ENCODE measurements at regions not wholly inside any gene's neighbourhood (a gene's known extent, or its start where the extent isn't known, plus 50 kb on each side); places are given as distances from the start of the nearest gene placed in this dataset.
"Not testable (repeated sequence)": the region's sequence is repeated elsewhere in the genome, so short reads cannot be mapped to it uniquely, and the experiment has no call there.

GRCh38 chr2:84212611-84213314, 246.3 kb downstream of the SUCLG1 start:
- DNase-seq, result no peak

DNA sequence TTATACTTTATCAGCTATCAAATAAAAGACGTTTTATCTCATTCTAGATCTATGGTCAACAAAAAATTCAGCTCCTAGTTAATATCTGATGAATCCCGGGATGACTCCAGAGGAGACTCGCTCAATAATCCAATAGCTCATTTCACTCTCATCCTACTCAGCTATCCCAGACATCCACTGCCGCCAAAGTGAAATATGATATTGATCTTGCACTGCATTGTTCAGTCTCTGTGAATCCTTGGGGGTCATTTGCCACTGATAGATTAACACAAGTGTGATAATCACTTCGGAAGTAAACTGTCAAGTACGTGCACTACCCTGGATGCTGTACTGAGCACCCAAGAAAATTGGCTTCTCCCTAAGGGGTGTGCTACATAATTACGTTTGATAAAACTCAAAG, 249.1 kb downstream of the SUCLG1 start:
- DNase-seq, result no peak

GRCh38 chr2:84204995-84205394, 254.1 kb downstream of the SUCLG1 start:
- no peak for DNase-seq

- DNase-seq, result no peak
Observed at GRCh38 chr2:84202166-84202565, 256.9 kb downstream of the SUCLG1 start.

DNA sequence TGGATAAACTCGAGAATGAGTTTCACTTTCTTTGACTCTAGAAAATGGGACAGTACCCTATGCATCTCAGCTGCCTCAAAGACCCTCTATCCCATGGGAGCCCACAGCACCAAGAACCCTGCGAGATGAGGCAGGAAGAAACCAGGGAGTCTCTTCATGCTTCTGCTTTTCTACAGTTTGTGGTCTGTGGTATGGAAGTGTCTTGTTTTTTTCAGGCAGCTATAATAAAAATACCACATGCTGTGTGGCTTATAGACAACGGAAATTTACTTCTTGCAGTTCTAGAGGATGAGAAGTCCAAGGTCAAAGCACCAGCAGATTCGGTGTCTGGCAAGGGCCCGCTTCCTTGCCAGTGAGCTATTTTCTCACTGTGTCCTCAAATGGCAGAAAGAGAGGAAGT, 257.9 kb downstream of the SUCLG1 start:
- DNase-seq, result no peak

- DNase-seq, result no peak
Observed at GRCh38 chr2:84197901-84198300, 261.2 kb downstream of the SUCLG1 start.

- no peak for DNase-seq
Observed at GRCh38 chr2:84194949-84195644, 264.0 kb downstream of the SUCLG1 start.

DNA sequence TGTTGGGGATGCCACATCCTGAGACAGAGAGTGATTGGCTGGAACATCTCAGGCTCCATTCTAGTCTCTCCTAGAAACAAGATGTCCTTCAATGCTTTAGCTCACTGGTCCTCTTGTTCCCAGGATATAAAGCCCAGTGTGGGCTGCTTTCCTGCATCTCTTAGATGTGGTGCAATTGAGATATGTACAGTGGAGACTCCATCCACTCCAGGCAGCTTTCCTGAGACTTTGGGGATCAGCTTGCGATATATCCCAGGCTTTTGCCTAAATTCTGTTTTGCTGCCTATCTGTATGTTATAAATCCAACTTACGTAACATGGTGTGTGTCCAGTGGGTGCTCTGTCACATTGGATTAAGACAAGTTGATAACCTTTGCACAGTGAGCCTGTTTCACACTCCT, 264.9 kb downstream of the SUCLG1 start:
- DNase-seq, result no peak

DNA sequence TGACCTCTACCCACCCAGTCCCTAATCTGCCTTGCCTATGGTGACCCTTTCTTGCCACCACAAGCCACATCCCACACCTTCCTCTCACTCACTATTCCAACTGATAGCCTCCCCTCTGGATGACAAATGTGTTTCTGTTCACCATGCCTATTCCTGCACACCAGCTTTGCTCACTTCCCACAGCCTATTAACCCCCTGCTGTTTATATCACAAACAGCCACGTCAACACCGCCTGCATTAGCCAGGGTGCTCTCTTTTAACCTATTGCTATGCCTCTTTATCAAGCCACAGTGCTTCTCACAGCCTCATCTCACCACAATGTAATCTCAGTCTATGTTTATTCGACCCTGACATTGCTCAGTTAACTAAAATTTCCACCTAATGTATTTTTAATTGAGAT, 271.8 kb downstream of the SUCLG1 start:
- no peak for DNase-seq

DNA sequence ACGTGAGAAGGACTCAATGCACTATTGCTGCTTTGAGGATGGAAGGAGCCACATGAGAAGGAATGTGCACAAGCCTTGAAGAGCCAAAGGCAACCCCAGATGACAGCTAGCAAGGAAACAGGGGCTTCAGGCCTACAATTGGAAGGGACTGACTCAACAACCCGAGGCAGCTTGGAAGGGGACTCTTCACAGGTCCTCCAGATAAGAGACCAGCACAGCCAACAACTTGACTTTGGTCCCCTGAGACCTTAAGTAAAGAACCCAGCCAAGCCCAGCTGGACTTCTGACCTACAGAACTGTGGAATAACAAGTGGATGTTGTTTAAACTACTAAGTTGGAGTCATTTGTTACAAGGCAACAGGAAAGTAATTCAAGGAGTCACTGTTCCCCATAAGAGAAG, 277.2 kb downstream of the SUCLG1 start:
- no peak for DNase-seq

DNA sequence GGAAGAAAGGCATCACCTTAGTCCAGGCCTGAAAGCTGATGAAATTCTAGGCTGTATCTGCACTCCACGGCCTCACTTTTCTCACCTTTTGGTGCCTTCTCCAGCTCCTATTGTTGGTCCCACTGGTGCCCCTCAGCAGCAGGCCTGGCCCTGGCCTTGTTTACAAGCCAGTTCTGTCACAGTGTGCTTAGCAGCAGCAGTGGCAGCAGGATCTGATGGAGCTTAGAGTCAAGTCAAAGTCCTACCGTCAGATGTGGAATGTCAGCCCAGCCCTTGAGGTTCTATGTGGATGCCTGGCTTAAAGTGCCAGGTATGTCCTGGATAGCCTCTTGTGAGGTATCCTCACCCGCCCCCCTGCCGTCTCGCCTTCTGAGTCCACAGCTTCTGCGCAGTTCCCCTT, 281.3 kb downstream of the SUCLG1 start:
- no peak for DNase-seq

- no peak for DNase-seq
Observed at GRCh38 chr2:84175970-84176369, 283.1 kb downstream of the SUCLG1 start.

GRCh38 chr2:84175340-84175739, 283.7 kb downstream of the SUCLG1 start:
- no peak for DNase-seq

DNA sequence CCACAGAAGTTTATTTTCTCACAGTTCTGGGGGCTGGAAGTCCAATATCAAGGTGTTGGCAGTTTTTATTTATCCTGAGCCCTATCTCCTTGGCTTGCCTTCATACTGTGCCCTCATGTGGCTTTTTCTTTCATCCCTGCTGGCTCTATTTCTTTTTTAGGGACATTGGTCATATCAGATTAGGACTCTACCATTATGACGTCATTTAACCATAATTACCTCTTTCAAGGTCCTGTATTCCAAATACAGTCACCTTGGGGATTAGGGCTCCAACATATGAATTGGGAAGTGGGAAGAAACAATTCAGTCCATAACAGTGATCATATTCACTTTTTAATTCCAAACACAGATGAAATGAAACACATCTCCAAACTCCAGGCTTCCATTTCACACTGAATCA, 286.0 kb downstream of the SUCLG1 start:
- no peak for DNase-seq

DNA sequence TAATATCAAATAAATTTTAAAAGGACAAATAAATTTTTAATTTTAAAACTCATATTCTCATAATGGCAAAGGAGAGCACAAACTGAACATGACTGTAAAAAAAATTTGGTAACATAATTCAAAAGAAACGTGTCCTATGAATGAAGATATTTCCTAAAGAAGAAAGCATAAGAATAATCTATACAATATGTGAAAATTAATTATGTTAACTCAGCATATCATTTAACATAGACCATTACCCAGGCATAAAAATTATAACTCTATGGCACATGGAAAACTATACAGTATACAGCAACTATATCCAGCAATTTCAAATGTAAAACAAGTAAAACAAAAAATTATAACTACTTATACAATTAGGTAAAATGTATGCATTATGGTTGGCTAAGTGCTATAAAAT, 288.1 kb downstream of the SUCLG1 start:
- no peak for DNase-seq

- DNase-seq, result no peak
Observed at GRCh38 chr2:84169871-84170270, 289.2 kb downstream of the SUCLG1 start.

- not testable (repeated sequence) for DNase-seq
Observed at GRCh38 chr2:84168552-84168951, 290.5 kb downstream of the SUCLG1 start.

GRCh38 chr2:84165256-84165655, 293.8 kb downstream of the SUCLG1 start:
- no peak for DNase-seq

- no peak for DNase-seq
Observed at GRCh38 chr2:84160453-84160852, 298.6 kb downstream of the SUCLG1 start.

DNA sequence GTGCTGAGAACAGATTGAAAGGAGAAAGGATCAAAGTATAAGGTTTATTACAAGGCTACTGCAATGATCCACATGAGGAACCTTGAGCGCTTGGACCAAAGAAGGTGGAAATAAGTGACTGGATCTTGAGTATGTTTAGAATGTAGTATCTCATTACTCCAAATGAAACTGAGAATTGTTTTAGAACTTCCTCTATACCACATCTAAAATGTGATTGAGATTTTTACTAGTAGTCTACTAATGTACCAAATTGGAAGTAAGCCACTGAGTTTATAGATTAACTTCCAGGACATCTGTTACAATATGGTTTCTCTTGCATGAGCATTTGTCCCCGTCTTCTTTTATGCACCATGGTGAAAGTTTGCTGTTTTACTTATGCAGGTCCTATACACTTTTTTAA, 300.5 kb downstream of the SUCLG1 start:
- no peak for DNase-seq

DNA sequence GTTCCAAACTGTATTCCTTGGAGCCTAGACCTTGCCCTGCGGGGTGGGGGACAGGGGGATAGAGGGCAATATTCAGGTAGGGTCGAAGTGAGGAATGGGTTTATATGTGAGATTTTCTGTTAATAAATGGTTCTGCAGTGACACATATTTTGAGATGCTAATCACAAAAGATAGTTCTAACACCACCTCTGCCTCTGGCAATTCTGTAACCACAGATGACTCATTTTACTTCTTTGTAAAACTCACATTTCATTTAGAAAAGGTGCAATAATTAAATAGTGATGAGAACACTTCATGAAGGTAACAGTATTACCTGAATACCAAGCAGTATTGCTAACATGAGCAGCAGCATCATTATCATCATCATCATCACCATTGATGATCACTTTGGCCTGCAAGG, 306.6 kb downstream of the SUCLG1 start:
- no peak for DNase-seq

DNA sequence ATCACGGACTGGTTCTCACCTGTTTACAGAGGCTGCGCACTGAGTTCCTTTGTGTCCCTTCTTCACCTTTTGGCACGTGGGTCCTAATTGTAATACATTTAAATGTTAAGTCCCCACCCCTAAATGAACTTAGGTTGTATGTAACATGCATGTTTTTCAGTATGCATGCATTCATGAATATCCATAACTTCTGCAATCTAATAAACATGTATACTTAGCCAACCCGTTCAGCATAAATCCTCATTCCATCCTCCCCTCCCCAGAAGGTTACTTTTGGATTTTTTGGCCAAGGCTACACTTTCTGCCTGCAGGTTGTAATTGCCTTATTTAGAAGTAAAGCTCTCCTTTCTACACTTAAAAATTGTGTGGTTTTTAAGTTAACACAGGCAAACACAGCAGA, 314.7 kb downstream of the SUCLG1 start:
- no peak for DNase-seq

DNA sequence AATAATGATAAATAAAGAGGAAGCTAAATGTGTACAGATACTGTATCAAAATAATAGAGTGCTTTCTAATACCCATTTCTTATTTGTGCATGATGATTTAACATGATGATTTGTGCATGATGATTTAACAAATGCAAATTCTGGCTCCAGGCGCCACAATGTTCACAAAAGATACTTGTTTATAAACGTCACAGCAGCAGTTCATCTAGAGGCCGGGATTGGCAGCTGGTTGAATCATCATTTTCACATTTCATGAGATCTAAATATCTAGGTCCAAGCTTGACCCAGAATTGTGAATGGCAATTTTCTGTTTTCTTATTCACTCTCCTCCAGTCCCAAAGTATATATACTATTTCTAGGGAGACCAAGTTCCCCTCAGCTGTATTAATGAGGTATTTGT, 322.0 kb downstream of the SUCLG1 start:
- DNase-seq, result no peak

DNA sequence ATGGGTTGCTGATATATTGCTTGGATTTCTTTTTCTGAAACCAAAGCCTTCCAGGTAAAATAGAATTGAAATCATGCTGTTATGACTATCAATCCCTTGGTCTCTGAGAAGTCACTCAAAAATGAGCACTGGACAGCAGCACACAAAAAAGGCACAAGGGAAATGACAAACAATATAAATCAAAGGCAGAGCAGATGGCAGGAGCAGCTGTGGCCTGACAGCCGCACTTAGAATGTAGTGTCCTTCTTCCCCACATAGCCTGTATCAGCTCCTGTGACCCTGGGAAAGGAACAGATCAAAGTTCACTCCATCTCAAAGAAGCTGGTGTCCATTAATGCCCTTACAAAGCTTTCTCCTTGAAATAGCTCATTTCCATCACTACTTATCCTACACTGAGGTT, 326.7 kb downstream of the SUCLG1 start:
- no peak for DNase-seq

DNA sequence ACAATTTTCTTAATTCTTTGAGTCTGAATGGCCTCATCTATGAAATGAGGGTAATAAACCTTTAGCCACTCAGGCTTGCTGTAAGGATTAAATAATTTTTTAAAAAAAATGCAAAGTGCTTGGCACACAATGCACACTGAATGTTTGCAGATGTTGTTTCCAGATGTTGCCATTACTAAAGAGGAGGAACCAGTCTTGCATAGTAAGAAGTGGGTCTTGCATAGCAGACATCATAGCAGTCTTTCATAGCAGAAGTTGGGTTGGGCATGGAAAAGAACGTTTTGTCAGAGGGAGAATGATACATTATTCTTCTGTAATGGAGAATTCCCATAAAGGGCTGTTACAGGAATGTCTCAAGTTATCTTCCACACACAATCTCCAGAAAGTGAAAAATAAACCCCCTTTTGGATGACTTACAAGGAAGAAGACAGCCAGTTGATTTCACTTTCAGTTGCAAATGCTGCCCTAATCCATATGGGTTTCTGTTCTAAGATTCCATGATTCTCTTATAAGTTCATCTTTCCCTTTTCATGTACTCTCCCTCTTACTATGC, 327.7 kb downstream of the SUCLG1 start:
- DNase-seq, result no peak
